SK-N-SH (cell line): ENCODE measurements at regions not wholly inside any gene's neighbourhood (a gene's known extent, or its start where the extent isn't known, plus 50 kb on each side); places are given as distances from the start of the nearest gene placed in this dataset.
A peak's percentile ranks its signal among the peaks of the same experiment; 100 is the strongest.

Source experiments
- CTCF ChIA-PET: fragments of 300-600, 350-600 bp; formaldehyde crosslinking; extraction: SDS; loops from one replicate; lab custom pipeline; 2021; lab: Yijun Ruan, JAX
- POLR2A ChIA-PET: fragments of 350-600 bp; sonication (Branson Sonifier 250); formaldehyde crosslinking; extraction: SDS; loops from one replicate; lab custom pipeline; 2020; ENCODE audit warnings: antibody characterized with exemption, inconsistent platforms; lab: Yijun Ruan, JAX
- DNase-seq: peaks from one replicate; pipeline ENCODE4 v3.0.0; 2012
- H2AFZ ChIP-seq: fragments of 200-600 bp; sonication (generic); 2 replicates; pipeline ENCODE4 v1.8.1; 2016; ENCODE audit warnings: antibody characterized with exemption, mild to moderate bottlenecking, low read depth
- H3F3A ChIP-seq: fragments of 200-600 bp; sonication (generic); replicated peaks from 2 replicates; pipeline ENCODE3; 2016; ENCODE audit warnings: antibody characterized with exemption, mild to moderate bottlenecking; ENCODE audit not compliant: insufficient read depth
- H3K27ac ChIP-seq, 2 experiments: fragments of 200-500 bp in 1 of 2; fragments of 200-600 bp in 1 of 2; sonication (Bioruptor generic) in 1 of 2; sonication (generic), shearing (Covaris generic) in 1 of 2; 2 replicates each; pipeline versions ENCODE4 v1.5.1 to v1.6.1; 2014 to 2016; ENCODE audit warnings: low read depth in 2 of 2, inconsistent platforms in 1 of 2, low read length in 1 of 2, mild to moderate bottlenecking in 1 of 2, mixed read lengths in 1 of 2
- H3K27me3 ChIP-seq: fragments of 200-600 bp; sonication (generic), shearing (Covaris generic); 2 replicates; pipeline ENCODE4 v1.6.1; 2016; ENCODE audit warnings: mixed run types; ENCODE audit not compliant: insufficient read depth
- H3K36me3 ChIP-seq, 2 experiments: fragments of 200-500 bp in 1 of 2; fragments of 200-600 bp in 1 of 2; sonication (Bioruptor generic) in 1 of 2; sonication (generic) in 1 of 2; replicated peaks in 1 of 2; 2 replicates each; pipeline versions ENCODE3 to v1.5.1; 2014 to 2016; ENCODE audit warnings: low read length in 1 of 2, mild to moderate bottlenecking in 1 of 2; ENCODE audit not compliant: insufficient read depth in 2 of 2, control insufficient read depth in 1 of 2
- H3K4me1 ChIP-seq, 2 experiments: fragments of 200-500 bp in 1 of 2; fragments of 200-600 bp in 1 of 2; sonication (Bioruptor generic) in 1 of 2; sonication (generic), shearing (Covaris generic) in 1 of 2; 2 replicates each; pipeline versions ENCODE4 v1.5.1 to v1.6.1; 2014 to 2016; ENCODE audit warnings: low read depth in 1 of 2, low read length in 1 of 2, mixed run types in 1 of 2; ENCODE audit not compliant: insufficient read depth in 2 of 2, control insufficient read depth in 1 of 2
- H3K4me2 ChIP-seq: fragments of 200-600 bp; sonication (generic), shearing (Covaris generic); 2 replicates; pipeline ENCODE4 v1.6.1; 2017; ENCODE audit warnings: mixed run types
- H3K4me3 ChIP-seq, 2 experiments: fragments of 200-500 bp in 1 of 2; fragments of 200-600 bp in 1 of 2; sonication (Bioruptor generic) in 1 of 2; sonication (generic), shearing (Covaris generic) in 1 of 2; 2 replicates each; pipeline versions ENCODE4 v1.5.1 to v1.8.1; 2014 to 2016; ENCODE audit warnings: low read depth in 2 of 2, inconsistent platforms in 1 of 2, low read length in 1 of 2, mild to moderate bottlenecking in 1 of 2, mixed read lengths in 1 of 2, moderate library complexity in 1 of 2
- H3K79me2 ChIP-seq: fragments of 200-600 bp; sonication (generic); 2 replicates; pipeline ENCODE4 v1.8.1; 2017; ENCODE audit warnings: mild to moderate bottlenecking; ENCODE audit not compliant: insufficient read depth
- H3K9ac ChIP-seq: fragments of 200-600 bp; sonication (generic); 2 replicates; pipeline ENCODE4 v1.6.1; 2017; ENCODE audit warnings: mixed run types
- H3K9me2 ChIP-seq: fragments of 200-600 bp; sonication (generic); 2 replicates; pipeline ENCODE4 v1.6.1; 2017; ENCODE audit warnings: mixed run types
- H3K9me3 ChIP-seq: fragments of 200-600 bp; sonication (generic); 2 replicates; pipeline ENCODE4 v1.6.1; 2017; ENCODE audit warnings: mixed run types, mild to moderate bottlenecking, moderate library complexity
- H4K20me1 ChIP-seq: fragments of 200-600 bp; sonication (generic); 2 replicates; pipeline ENCODE4 v1.6.1; 2017; ENCODE audit warnings: mild to moderate bottlenecking, mixed run types; ENCODE audit not compliant: insufficient read depth
- CTCF ChIP-seq: fragments of 200-600 bp; sonication (generic); IDR thresholded peaks from 2 replicates; pipeline ENCODE4 v1.6.1; 2017; ENCODE audit warnings: antibody characterized with exemption, mild to moderate bottlenecking, moderate library complexity
- ELF1 ChIP-seq: IDR thresholded peaks from 2 replicates; pipeline ENCODE4 v1.4.0; 2012
- EP300 ChIP-seq, 2 experiments: IDR thresholded peaks; 2 replicates each; pipeline versions ENCODE4 v1.4.0 to v1.6.1; 2012; ENCODE audit warnings: borderline replicate concordance in 1 of 2, low read depth in 1 of 2, low read length in 1 of 2
- EZH2phosphoT487 ChIP-seq: fragments of 200-600 bp; sonication (generic); IDR thresholded peaks from 2 replicates; pipeline ENCODE4 v1.6.1; 2017; ENCODE audit warnings: low read depth, mixed run types, mild to moderate bottlenecking, antibody characterized with exemption, moderate library complexity, borderline replicate concordance
- FOSL2 ChIP-seq: IDR thresholded peaks from 2 replicates; pipeline ENCODE4 v1.4.0; 2012; ENCODE audit warnings: low read depth, mild to moderate bottlenecking, moderate library complexity, borderline replicate concordance
- FOXJ3 ChIP-seq: sonication (generic); formaldehyde crosslinking; IDR thresholded peaks from 2 replicates; pipeline ENCODE4 v1.5.1; 2020; ENCODE audit warnings: mild to moderate bottlenecking, missing genetic modification reagents
- FOXM1 ChIP-seq: IDR thresholded peaks from 2 replicates; pipeline ENCODE4 v1.4.0; 2012; ENCODE audit warnings: low read depth, mild to moderate bottlenecking
- GABPA ChIP-seq: IDR thresholded peaks from 2 replicates; pipeline ENCODE4 v1.4.0; 2012; ENCODE audit warnings: low read depth, mild to moderate bottlenecking
- GATA2 ChIP-seq: sonication (generic); formaldehyde crosslinking; IDR thresholded peaks from 2 replicates; pipeline ENCODE4 v1.5.0; 2020; ENCODE audit warnings: mild to moderate bottlenecking, missing genetic modification reagents
- IRF3 ChIP-seq: fragments of 150-350 bp; IDR thresholded peaks from 2 replicates; pipeline ENCODE4 v1.6.1; 2016; ENCODE audit warnings: mild to moderate bottlenecking, low read depth, low read length
- JUND ChIP-seq: IDR thresholded peaks from 2 replicates; pipeline ENCODE4 v1.4.0; 2012
- MAX ChIP-seq: IDR thresholded peaks from 2 replicates; pipeline ENCODE4 v1.4.0; 2012; ENCODE audit warnings: low read depth
- MEF2A ChIP-seq: IDR thresholded peaks from 2 replicates; pipeline ENCODE4 v1.4.0; 2012; ENCODE audit warnings: low read depth, borderline replicate concordance
- MXI1 ChIP-seq: IDR thresholded peaks from 2 replicates; pipeline ENCODE4 v1.6.1; 2012; ENCODE audit warnings: mild to moderate bottlenecking, low read depth, low read length, improper control_type of control experiment
- NFIC ChIP-seq: IDR thresholded peaks from 2 replicates; pipeline ENCODE4 v1.4.0; 2012; ENCODE audit warnings: borderline replicate concordance
- NRF1 ChIP-seq: IDR thresholded peaks from 2 replicates; pipeline ENCODE4 v1.6.1; 2012; ENCODE audit warnings: low read depth, mild to moderate bottlenecking, low read length
- PBX3 ChIP-seq: IDR thresholded peaks from 2 replicates; pipeline ENCODE4; 2012
- POLR2AphosphoS5 ChIP-seq: IDR thresholded peaks from 2 replicates; pipeline ENCODE4 v1.6.1; 2012; ENCODE audit warnings: low read depth, low read length
- RAD21 ChIP-seq: IDR thresholded peaks from 2 replicates; pipeline ENCODE4 v1.6.1; 2012; ENCODE audit warnings: mild to moderate bottlenecking, low read length
- RCOR1 ChIP-seq: fragments of 150-350 bp; IDR thresholded peaks from 2 replicates; pipeline ENCODE4 v1.6.1; 2017; ENCODE audit warnings: antibody characterized with exemption, low read length
- RFX5 ChIP-seq: IDR thresholded peaks from 2 replicates; pipeline ENCODE4 v1.6.1; 2012; ENCODE audit warnings: mild to moderate bottlenecking, improper control_type of control experiment, low read length
- RXRA ChIP-seq: IDR thresholded peaks from 2 replicates; pipeline ENCODE4 v1.4.0; 2012; ENCODE audit warnings: low read depth, mild to moderate bottlenecking, borderline replicate concordance
- SIN3A ChIP-seq: IDR thresholded peaks from 2 replicates; pipeline ENCODE4 v1.6.1; 2012; ENCODE audit warnings: low read depth, mild to moderate bottlenecking, low read length, moderate library complexity, borderline replicate concordance
- TAF1 ChIP-seq: IDR thresholded peaks from 2 replicates; pipeline ENCODE4 v1.6.1; 2012; ENCODE audit warnings: low read depth, mild to moderate bottlenecking, low read length, moderate library complexity, borderline replicate concordance
- TCF12 ChIP-seq: IDR thresholded peaks from 2 replicates; pipeline ENCODE4 v1.4.0; 2012
- USF1 ChIP-seq: IDR thresholded peaks from 2 replicates; pipeline ENCODE4 v1.4.0; 2012; ENCODE audit warnings: low read depth, borderline replicate concordance
- ZBTB33 ChIP-seq: IDR thresholded peaks from 2 replicates; pipeline ENCODE4 v1.4.0; 2012; ENCODE audit warnings: low read depth, borderline replicate concordance
- WGBS: methylation state at CpG from one replicate; pipeline ENCODE4 v1.1.6; 2017; ENCODE audit warnings: low lambda C conversion rate; 5-methylcytosine and 5-hydroxymethylcytosine counted together

GRCh38 chr12:116454950-116455447 is 104.2 kb upstream of the MAP1LC3B2 start:
- Histone ChIP-seq H3K4me2 (peak overlapping the region; percentile 71), H3K79me2 (no peaks in the 10 kb centered on the region), H4K20me1 (no peaks in the 10 kb centered on the region), H3K9me3 (no peaks in the 10 kb centered on the region), H3F3A (peaks cover 15% of the 10 kb centered on the region), H2AFZ (no peak overlapping the region), H3K4me3 (no peak overlapping the region), H3K9ac (peak overlapping the region; percentile 91), H3K27ac (peak overlapping the region in 1 of 2 experiments; percentile 100; a peak in 3 of 4 replicates), H3K9me2 (no peaks in the 10 kb centered on the region), H3K27me3 (no peaks in the 10 kb centered on the region), H3K4me1 (peaks cover 0 to 13% of the 10 kb centered on the region in 2 experiments; a peak in 2 of 4 replicates), H3K36me3 (no peaks in the 10 kb centered on the region)
- no peak for DNase-seq
- ChIA-PET CTCF (interaction anchor here (0.6 to 1.9 kb wide), 2 partner anchors 145 to 218 kb away, joined by 3 to 4 read pairs; no protein-coding TSS in a partner anchor), POLR2A (no interaction called here)
- 21% methylated on average over 7 of the region's 7 CpGs for WGBS
- TF ChIP-seq PBX3, result peak; percentile 78
- TF ChIP-seq MAX, result peak; percentile 73
- TF ChIP-seq FOXJ3 (CRISPR knock-in tag), result no peak
- TF ChIP-seq EP300 (IDR thresholded peaks at IDR 0.05; ENCODE audit: borderline replicate concordance in 1 of 2, low read depth in 1 of 2, low read length in 1 of 2), result peak in 1 of 2 experiments; percentile 70; a peak in 2 of 4 replicates
- TF ChIP-seq TCF12, result peak; percentile 68
- no peak for TF ChIP-seq FOXM1
- TF ChIP-seq NRF1, result no peak
- TF ChIP-seq CTCF, result no peak
- no peak for TF ChIP-seq GATA2 (CRISPR knock-in tag)
- peak; percentile 7; the same call in 1 of the 2 replicates for TF ChIP-seq TAF1
- no peak for TF ChIP-seq MEF2A
- TF ChIP-seq EZH2phosphoT487, result no peak
- TF ChIP-seq ZBTB33, result no peak
- no peak for TF ChIP-seq RFX5
- TF ChIP-seq NFIC, result peak; percentile 76
- TF ChIP-seq USF1, result no peak
- peak; percentile 50; the same call in 1 of the 2 replicates for TF ChIP-seq SIN3A
- peak; percentile 79 for TF ChIP-seq JUND
- TF ChIP-seq RAD21, result no peak
- TF ChIP-seq GABPA, result no peak
- TF ChIP-seq FOSL2, result peak; percentile 86; the same call in 1 of the 2 replicates
- no peak for TF ChIP-seq POLR2AphosphoS5
- no peak for TF ChIP-seq IRF3
- no peak for TF ChIP-seq MXI1
- peak; percentile 36; the same call in 1 of the 2 replicates for TF ChIP-seq ELF1
- no peak for TF ChIP-seq RCOR1
- TF ChIP-seq RXRA, result peak; percentile 46; the same call in 1 of the 2 replicates
